GM10266 (cell line): ENCODE measurements at regions not wholly inside any gene's neighbourhood (a gene's known extent, or its start where the extent isn't known, plus 50 kb on each side); places are given as distances from the start of the nearest gene placed in this dataset.
A peak's percentile ranks its signal among the peaks of the same experiment; 100 is the strongest.
"Not testable (repeated sequence)": the region's sequence is repeated elsewhere in the genome, so short reads cannot be mapped to it uniquely, and the experiment has no call there.

ENCODE experiments used
- DNase-seq: peaks from one replicate; pipeline ENCODE4 v3.0.0; 2012; ENCODE audit errors: extremely low spot score
- TF ChIP-seq, protein P1 (sequence below): IDR thresholded peaks from 2 replicates; pipeline ENCODE4 v1.5.1; 2012; ENCODE audit warnings: mild to moderate bottlenecking, low read depth; ENCODE audit not compliant: control insufficient read depth, insufficient read depth; ENCODE audit errors: missing control alignments

DNA sequence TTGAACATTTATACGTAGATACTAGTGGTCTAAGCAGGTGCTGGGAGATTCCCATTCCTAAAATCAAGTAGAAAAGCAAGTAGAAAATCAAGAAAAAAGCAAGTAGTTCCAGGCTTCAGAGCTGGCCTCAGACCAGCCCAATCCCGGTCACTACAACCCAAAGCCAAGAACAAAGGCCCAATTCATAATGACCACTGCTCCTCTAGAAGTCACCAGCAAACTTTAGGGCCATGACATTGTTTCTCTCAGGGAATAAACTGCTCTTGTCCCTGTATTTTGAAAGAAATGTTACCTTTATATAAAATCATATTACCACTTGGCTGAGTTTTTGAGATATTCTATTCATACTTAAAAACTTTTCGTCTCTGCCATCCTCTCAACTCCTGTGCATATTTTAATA is 106.3 kb upstream of the IL12A start:
- TF ChIP-seq, protein P1, sequence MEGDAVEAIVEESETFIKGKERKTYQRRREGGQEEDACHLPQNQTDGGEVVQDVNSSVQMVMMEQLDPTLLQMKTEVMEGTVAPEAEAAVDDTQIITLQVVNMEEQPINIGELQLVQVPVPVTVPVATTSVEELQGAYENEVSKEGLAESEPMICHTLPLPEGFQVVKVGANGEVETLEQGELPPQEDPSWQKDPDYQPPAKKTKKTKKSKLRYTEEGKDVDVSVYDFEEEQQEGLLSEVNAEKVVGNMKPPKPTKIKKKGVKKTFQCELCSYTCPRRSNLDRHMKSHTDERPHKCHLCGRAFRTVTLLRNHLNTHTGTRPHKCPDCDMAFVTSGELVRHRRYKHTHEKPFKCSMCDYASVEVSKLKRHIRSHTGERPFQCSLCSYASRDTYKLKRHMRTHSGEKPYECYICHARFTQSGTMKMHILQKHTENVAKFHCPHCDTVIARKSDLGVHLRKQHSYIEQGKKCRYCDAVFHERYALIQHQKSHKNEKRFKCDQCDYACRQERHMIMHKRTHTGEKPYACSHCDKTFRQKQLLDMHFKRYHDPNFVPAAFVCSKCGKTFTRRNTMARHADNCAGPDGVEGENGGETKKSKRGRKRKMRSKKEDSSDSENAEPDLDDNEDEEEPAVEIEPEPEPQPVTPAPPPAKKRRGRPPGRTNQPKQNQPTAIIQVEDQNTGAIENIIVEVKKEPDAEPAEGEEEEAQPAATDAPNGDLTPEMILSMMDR: no peak
- DNase-seq: no peak

DNA sequence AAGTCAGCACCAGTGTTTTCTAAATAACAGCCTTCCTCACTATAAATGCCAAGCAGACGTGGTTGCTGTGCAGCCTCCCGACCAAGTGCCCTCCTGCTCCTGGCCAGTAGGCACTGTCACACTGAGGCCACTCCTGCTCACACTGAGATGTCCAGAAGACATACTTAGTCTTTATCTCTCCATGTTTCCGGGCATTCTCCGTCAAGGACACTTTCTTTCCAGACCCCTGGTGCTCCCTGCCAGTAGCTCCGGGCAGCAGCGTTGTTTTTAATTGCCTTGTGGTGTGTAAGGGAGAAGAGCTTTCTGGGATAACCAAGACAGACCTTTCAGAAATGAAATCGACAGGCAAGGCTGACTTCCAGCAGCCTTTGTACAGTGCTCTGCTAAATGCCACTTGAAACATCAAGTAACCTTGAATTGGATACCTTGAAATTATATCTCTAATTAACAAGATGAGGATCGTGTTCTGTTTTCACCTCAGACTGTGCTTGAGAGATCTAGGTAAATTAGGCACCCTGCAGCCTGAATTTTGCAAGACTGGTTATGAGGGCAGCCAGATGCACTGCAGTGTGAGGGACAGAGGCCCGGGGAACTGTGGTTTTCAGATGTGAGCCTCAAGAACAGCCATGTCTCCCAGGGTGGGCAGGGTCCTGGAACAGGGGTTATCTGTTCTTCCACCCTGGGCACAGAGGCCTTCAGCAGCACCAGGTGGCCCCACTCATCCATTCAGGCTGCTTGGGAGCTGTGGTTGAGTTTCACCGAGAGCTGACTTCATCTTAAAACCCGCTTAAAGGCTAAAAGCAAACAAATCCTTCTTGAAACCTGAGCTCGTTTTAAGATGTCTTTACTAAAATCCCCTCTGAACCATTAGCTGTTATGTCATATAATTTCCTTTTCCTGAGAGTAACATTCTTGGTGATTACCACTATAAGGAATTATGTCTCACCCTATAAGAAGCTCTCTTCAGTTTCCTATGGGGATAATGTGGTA is 105.5 kb upstream of the IL12A start:
- no peak for DNase-seq
- TF ChIP-seq, protein P1: no peak

DNA sequence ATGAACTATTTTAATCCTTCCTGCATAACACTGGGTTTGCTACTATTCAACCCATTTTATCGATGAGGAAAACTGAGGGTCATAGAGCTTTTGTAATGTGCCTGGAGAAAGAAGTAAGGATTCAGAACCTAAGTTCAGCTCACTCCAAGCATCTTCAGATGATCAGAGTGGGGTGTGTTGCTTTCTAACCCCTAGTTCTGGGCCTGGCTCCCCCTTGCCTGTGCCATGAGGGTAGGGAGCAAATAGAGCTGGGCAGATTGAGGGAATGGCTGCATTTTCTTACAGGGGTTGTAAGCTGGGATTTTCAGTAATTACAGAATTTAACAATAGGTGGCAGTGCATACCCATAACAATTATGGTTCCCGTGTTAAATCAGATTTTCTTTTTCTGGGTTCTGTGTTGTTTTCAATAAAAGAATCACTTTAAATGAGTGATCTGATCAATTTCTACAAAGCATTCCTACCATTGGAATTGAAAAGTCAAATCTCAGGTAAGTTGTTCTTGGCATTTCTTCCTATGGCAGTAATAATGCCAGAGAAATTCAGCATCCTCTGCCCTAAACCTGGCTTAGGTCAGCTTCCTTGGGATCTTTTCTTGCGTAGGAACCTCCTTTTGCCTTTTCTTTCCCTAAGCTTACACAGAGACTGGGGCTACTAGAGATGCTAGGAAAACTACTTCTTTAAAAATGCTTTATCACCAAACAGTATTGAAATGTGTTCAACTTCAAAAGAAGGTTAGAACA is 103.8 kb upstream of the IL12A start:
- peak; percentile 38 for DNase-seq
- TF ChIP-seq, protein P1: peak; percentile 44

DNA sequence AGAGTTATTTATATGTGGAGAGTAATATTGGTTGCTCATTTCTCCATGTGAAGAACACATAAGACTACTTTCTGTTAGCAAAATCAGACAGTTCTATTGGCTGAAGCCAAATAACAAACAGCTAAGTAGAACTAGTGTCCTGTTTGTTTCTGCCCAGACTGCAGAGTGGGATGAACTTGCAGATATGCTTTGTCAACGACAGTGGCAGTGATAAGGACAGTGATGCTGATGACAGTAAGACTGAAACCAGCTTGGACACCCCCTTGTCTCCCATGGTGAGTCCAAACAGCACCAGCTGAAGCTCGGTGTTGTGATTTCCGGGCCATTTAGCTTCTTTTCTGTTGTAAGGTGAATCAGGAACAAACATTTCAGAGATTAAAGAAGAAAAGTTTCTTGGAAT is 102.6 kb upstream of the IL12A start:
- TF ChIP-seq, protein P1: no peak
- DNase-seq: no peak

DNA sequence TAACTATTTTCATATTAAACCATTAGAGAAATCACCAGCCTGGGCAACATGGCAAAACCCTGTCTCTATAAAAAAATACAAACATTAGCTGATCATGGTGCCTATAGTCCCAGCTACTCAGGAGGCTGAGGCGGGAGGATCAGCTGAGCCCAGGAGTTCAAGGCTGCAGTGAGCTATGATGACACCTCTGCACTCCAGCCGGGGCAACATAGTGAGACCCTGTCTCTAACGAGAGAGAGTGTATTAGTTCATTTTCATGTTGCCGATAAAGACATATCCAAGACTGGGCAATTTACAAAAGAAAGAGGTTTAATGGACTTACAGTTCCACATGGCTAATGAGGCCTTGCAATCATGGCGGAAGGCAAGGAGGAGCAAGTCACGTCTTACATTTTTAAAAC is 102.1 kb upstream of the IL12A start:
- not testable (repeated sequence) for DNase-seq

DNA sequence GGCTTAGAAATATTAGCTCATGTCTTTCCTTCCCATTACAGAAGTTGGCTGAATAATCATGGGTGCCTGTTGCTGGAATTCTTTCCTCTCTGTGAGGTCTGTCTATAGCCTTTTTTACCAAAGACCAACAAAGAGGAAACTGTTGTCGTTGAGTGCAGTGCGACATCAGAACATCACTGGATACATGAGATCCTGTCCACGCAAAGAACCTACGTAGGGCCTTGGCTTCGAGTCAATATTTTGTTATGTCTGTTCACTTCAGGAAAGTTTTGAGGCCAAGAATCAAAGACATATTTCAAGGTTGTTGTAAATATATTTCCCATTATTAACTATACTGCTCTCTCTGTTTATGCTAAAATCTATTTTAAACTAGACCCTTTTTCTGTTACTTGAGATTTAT is 101.5 kb upstream of the IL12A start:
- DNase-seq: no peak
- TF ChIP-seq, protein P1: no peak

DNA sequence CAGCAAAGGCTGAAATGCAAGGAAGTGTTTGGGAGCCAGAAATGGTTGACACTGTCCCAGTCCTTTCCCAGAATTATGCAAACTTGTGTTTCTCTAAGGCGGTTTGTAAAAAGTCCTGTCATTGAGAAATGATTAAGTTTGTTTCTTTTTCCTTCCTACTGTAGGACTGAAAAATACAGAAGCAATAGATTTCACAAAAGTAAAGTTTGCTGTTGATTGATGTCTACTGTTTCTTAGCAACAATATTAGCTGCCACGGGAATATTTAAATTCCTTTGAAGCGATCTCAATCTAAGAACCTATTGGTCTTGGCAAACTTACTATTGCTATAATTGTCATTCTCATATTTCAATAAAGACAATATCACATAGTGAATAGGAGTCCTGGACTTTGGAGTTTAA is 100.7 kb upstream of the IL12A start:
- TF ChIP-seq, protein P1: no peak
- DNase-seq: no peak
